Transverse colon (tissue), 4 donors: ENCODE measurements at regions not wholly inside any gene's neighbourhood (a gene's known extent, or its start where the extent isn't known, plus 50 kb on each side); places are given as distances from the start of the nearest gene placed in this dataset.

Experiments
- CTCF ChIP-seq, 5 experiments: fragments of 200-600 bp in 3 of 5; fragments of 450-650 bp in 2 of 5; sonication (generic) in 3 of 5; IDR thresholded peaks; 1 replicate in 2 of 5; 2 replicates in 3 of 5; pipeline ENCODE4 v1.5.1; 2016 to 2017; ENCODE audit warnings: antibody characterized with exemption in 5 of 5, inconsistent platforms in 3 of 5, mild to moderate bottlenecking in 2 of 5, moderate library complexity in 1 of 5
- POLR2A ChIP-seq: fragments of 450-650 bp; IDR thresholded peaks from one replicate; pipeline ENCODE4 v1.6.1; 2016; ENCODE audit warnings: antibody characterized with exemption, mild to moderate bottlenecking, moderate library complexity
- POLR2AphosphoS5 ChIP-seq, 3 donors: sonication (generic); formaldehyde crosslinking; IDR thresholded peaks; one replicate each; pipeline ENCODE4 v1.6.1; 2016; ENCODE audit warnings: antibody characterized with exemption in 3 of 3

DNA sequence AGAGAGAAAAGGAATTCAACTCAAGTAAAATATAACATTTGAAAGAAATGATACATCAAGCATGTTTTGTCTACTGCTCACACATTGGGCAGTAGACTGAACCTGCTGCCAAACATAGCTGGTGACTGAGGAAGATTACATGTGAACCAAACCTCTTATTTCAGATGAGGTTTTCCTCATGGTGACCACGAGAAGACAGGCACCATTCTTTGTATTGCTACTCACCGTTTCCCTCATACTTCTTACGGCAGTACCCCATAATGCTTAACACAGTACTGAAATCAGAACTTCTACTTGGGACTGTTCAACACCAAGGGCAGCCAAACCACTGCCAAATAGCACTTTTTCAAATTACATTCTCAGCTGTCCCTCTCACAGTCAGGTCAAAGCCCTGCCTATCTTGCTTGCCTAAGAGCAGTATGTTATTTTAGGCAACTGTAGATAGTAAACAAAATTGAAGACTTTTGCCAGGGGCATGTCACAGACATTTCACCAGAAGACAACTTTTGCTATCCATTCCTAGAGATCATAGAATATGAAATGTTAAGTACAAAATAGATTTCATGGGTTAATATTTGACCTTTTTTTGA is 167.1 kb upstream of the DOK6 start:
- no peak for TF ChIP-seq CTCF (IDR thresholded peaks at IDR 0.05)
- no peak for TF ChIP-seq POLR2A
- no peak for TF ChIP-seq POLR2AphosphoS5 (IDR thresholded peaks at IDR 0.05)
